GM20431 (cell line): ENCODE measurements at regions not wholly inside any gene's neighbourhood (a gene's known extent, or its start where the extent isn't known, plus 50 kb on each side); places are given as distances from the start of the nearest gene placed in this dataset.
"Not testable (repeated sequence)": the region's sequence is repeated elsewhere in the genome, so short reads cannot be mapped to it uniquely, and the experiment has no call there.

Experiments
- in situ Hi-C: fragments of 300-500 bp; cut with MseI, MboI; formaldehyde crosslinking; loops from one replicate; pipeline ENCODE4 v1.15.0; 2020; ENCODE audit warnings: low sequenced_read_pairs; ENCODE audit not compliant: unreplicated experiment

DNA sequence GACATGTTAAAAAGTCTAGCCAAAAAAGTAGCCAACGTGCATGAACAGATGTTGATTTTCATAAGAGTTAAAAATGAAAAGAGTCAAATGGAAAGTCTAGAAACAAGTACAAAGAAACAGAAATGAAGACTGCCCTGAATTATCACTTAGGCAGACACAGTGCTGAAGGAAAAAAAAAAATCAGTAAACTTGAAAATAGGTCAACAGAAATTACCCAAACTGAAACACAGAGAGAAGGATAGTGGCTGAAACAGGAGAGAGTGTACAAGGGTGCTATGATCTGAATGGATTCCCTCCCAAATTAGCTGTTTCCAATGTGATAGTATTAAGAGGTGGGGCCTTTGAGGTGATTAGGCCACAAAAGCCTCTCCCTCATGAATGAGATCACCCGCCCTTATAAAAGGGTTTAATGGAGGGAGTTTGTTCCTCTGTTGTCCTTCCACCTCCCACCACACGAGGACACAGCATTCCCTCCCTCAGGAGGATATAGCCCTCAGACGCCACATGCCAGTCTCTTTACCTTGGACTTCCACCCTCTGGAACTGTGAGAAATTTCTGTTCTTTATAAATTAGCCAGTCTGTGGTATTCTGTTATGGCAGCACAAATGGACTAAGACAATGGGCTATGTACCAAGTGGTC, 249.7 kb downstream of the AHR start:
- in situ Hi-C loops: loop anchor here (25.0 kb wide), 1 partner anchor 236 kb away; no protein-coding TSS in a partner anchor

DNA sequence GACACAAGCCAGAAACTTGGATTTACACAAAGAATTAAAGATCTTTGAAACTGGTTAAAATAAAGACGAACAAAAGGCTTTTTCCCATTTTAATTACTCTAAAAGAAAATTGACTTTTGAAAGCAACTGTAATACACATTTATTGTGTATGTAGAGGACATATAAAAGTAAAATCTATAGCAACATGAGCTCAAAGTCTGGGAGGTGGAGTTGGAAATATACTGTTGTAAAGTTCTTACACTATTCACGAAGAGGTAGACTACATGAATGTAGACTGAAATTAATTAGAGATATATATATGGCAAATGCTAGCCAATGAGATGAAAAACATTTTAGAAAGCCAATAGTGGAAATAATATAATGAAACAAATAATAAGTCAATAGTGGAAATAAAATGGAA, 251.0 kb downstream of the AHR start:
- in situ Hi-C loops: loop anchor here (25.0 kb wide), 1 partner anchor 237 kb away; no protein-coding TSS in a partner anchor

DNA sequence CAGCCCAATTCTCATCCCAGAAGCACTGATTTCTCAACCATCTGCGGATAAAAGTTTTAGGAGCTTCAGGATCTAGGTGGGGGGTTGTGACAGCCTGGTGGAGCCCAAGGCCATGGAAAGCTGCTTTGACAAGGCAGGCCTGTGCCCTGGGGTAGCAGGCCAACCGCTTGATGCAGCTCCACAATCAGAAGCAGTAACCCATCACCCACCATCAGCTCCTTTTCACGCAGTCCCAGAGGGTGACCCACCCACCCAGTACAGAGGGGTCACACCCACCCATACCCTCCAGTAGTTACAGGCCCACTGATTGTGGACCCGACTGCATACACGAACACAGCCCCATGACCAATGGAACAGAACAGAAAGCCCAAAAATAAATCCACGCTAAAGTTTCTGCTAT, 253.9 kb downstream of the AHR start:
- in situ Hi-C loops: no loop called here

DNA sequence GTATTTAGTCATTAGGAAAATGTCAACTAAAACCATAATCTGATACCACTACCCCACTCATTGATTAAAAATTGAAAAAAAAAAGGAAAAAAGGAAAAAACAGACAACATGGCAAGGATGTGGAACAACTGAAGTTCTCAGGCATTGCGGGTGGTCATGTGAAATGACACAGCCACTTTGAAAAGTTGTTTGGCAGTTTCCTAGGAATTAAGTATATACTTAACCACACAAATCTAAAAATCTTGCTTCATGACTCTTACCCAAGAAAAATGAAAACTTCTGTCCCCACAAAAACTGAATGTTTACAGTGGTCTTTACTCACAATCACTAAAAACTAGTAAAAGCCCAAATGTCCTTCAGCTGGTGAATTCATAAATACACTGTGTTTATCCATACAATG, 254.5 kb downstream of the AHR start:
- in situ Hi-C loops: no loop called here

DNA sequence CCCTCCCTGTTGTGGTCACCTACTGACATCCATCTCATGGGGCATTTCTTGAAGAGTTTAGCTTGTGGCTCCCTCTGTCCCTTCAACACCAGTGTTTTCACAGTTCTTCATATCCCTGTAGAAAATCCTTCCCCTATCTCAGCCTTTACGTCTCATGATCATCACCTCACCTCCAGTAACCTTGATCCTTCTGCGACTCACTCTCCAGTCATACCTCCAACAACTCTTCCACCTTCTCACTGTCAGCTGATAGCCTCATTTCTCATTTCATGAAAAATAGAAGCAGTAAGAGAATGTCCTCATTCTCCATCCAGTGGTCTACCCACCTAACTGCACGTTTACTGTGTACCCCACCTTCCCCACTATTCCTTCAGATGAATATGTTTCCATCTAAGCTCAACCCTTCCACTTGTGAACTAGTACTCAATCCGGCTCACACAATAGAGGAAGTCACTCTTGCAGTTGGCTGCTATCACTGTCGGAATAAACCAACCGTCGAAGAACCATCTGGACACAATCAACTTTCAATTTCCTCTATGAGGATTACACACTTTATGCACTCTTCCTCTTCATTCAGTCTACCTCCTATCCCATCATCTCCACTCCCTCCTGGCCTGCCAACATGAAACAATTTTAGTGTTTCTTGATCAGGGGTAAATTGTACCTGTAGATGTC, 256.0 kb downstream of the AHR start:
- in situ Hi-C loops: no loop called here

DNA sequence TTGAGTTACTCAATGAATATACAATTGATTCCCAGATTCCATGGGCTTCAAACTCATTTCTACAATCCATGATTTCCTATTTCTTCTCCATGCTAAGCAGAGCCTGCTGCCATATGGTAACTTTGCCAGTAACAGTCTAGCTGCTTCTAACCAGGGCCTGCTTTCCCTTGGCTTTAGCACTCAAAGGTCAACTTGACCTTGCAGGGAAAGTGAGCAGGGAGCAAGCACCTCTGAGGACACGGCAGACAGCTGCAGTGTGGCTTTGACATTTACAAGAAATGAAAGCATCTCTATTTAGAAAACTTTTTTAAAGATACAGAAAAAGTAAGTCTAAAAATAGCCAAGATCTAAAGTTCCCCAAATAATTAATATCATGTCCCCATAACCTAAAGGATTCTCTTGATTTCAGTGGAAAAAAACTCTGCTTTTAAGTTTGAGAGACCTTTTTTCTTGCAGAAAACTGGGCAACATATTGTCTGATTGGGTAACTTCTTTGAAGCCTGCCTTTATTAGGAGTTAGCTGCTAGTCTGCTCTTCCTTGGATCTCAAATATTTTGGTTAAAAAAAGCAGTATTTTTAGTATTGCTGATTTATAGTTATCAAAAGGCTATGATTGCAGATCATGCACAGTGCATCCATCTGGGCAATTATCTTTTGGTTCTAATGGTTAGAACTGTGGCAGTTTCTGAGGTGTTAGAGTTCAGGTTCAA, 257.9 kb downstream of the AHR start:
- in situ Hi-C loops: no loop called here

DNA sequence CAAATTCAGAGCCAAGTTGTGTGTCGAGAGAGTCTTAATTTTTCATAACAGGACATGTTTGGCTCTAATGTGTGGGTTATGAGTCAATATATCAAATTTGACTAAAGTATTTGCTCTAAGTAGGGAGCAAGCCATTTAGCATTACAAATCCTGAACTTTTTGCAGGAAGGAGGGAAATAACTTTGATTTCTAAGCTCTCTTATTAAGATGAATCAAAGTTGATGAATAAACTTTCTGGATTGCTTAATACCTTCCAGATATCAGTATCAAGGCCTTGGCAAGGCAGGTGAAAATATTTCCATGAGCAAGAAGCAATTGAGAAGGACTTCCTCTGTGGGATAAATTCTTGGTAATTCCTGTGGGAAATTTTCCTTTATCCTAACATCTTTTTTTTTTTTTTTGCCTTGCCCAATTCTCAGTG, 258.8 kb downstream of the AHR start:
- in situ Hi-C loops: no loop called here

DNA sequence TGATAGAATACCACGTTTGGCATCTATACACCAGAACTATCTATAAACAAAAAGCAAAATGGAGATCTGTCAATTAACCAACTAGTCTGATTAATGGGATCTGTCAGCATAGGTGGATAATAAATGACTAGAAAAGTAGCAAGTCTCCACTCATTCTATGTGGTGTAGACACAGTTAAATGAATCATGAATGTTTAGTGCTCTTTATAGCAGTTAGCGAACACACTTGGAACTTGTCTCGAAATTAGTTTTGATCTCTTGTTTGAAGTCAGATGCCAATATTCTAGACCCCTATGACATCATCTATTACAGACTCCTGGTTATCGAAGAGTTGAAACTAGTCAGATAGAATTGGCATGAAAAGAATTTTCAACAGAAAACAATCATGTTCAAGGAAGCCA, 259.7 kb downstream of the AHR start:
- in situ Hi-C loops: no loop called here

DNA sequence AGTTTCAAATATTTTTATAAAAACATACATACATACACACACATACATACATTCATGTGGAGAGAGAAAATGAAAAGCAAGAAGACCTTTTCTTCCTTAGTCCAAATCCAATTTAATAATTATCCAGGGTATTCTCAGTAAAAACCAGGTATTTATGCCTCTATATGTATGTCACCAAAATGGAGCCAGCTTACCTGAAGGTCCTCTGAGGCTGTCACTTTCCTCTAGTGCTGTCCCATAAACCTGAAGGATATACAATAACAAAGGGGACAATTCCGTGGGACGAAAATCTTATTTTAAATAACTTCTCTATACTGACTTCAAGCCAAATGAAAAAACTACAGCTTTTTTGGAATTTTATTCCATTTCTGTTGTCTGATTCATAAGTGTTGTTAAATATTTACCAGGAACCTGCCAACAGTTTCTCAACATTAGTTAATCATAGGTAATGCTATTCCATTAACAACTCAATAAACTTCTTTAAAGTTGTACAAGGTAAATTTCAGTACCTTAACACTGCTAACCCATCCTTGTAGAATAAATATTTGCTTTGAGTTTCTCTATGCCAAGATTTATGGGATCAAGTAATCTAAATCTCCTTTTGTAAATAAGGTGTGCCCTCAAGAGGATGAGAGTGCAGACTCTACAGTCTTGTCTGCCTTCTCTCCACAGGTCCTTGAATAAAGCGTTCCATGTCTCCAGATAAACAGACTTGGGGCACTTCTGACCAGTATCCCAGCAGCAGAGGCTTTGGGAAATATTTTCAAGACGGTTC, 260.3 kb downstream of the AHR start:
- in situ Hi-C loops: no loop called here

DNA sequence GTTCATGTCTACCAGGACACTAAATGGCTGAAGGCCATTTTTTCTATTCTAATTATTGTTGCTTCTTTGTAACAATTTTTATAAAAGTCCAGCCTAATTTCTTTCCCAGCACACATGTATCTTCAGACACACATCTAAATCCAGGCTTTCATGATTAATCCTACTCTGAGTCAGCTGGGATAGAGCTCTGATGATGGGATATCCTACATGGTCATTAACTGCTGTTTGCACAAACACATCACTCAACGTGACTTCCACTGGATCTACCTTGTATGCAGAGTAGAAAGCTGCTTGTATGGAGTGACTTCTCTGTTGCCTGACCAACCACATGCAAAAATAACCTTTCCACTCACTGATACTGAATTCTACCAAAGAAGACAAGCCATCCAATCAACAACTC, 260.9 kb downstream of the AHR start:
- in situ Hi-C loops: no loop called here

DNA sequence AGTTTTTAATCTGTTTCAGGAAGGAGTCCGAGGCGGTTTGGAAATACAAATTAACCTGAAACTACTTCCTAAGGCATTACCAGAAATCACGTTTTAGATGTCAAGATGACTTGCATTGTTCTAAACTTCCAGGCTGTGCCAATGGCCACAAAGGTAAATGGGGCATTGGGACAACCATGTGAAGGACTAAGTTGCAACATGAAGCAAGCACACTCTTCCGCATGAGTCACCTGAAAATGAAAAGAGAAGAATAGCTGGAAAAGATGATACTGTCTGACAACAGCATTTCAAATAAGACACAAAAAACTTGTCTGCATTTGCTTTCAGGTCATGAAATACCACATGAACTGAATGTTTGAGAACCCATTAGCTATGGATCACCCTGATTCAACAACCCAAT, 262.1 kb downstream of the AHR start:
- in situ Hi-C loops: no loop called here

DNA sequence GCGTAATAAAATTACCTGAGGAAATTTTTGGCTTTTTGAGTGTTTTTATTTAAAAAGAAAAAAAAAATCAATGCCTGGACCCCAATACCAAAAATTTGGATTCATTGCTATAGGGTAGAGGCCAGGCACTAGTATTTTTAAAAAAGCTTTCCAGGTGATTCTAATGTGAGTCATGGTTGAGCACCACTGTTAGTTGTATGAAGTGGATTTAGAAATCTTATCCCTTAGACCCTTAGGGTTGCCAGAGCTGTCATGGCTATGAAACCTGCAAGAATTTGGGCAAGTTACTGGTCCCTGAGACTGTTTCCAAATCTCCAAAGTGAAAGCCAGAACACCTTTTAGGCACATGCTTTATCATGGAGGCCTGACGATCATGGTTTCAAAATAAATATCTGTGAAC, 262.5 kb downstream of the AHR start:
- in situ Hi-C loops: no loop called here

DNA sequence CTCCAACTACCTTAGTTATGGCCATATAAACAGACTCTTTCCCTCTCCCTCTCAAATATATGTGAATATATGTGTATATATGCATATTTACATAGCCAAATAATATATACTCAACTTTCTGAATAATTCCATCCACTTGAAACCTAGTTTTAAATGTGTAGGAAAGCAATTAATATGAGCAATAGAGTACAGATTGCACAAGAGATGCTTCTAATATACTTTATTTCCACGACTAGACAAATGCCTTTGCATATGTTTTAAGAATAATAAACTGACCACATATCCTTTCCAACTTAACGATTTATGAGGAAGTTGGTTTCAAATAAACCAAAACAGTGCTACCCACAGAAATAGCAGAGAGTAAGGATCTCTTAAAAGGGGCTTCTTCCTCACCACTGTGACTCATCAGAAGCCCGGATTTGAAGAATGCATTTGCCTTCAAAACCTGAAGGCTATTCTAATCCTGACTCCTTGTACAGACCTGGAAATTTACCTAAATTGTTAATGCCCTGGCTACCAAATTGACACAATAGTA, 266.3 kb downstream of the AHR start:
- in situ Hi-C loops: no loop called here

DNA sequence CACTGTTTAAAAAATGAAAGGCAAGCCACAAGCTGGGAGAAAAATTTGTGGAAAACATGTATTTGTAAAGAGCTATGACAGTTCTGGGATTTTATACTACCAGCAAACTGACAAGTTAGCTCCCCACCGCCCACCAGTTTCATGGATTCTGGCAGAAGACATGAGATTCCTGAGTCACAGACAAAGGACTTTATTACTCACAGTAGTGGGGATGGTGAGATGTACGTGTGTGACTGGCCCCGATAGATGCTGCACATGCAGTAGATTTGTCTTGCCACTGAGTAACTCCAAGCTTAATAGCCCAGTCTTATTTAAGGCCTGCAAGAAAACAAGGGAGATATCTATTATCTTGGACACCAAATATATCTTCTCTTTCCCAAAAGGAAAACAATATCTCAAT, 281.7 kb downstream of the AHR start:
- in situ Hi-C loops: no loop called here

DNA sequence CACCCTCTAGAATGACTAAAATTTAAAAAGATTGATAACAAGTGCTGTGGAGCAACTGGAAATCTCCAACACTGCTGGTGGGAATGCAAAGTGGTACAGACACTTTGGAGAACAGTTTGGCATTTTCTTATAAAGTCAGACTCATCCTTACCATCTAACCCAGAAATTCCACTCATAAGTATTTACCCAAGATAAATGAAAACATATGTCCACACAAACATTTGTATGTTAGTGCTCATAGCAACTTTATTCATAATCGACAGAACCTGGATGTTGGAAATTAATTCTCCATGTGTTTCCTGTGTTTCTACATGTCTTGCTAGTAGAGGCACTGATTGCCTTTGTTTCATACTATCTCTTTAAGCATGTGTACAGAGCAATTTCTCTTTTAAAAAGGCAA, 282.4 kb downstream of the AHR start:
- in situ Hi-C loops: no loop called here

DNA sequence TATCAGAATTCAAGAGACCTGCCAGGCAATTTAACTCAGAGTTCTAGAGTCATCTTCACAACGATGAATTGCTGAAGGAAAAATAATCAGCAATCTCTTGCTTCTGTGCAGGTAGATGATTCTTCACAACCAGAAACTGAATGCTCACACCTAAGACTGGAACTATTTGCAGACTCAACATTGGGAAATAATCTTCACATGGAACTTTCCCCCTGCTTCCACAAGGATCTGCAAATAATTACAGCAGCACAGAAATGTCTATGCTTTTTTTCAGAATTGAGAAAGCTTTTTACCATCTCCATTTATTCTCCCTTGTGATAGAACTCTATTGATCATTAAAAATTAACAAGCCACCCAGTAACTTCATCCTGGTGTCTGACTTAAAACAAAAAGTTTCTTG, 282.8 kb downstream of the AHR start:
- in situ Hi-C loops: no loop called here

DNA sequence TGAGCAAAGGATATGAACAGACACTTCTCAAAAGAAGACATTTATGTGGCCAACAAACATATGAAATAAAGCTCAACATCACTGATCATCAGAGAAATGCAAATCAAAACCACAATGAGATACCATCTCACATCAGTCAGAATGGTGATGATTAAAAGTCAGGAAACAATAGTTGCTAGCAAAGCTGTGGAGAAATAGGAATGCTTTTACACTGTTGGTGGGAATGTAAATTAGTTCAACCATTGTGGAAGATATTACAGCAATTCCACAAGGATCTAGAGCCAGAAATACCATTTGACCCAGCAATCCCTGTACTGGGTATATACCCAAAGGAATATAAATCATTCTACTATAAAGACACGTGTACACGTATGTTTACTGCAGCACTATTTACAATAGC, 284.2 kb downstream of the AHR start:
- in situ Hi-C loops: not testable (repeated sequence)

DNA sequence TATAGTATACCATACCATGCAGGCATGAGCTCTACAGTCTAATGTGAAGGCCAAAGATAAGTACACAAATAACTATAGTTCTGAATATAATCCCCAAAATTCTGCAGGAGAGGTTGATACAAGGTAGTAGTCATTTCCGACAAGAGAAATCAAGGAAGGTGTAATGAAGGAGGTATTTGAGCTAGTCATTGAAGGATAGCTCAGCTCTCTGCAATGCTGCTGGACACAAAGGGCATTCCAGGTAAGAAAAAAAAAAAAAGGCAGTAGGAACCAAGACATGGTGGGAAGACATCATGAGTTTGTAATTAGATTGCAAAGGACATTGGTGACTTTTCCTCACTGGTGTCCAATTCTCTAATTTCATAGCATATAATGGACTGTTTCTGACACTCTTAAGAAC, 285.3 kb downstream of the AHR start:
- in situ Hi-C loops: no loop called here

DNA sequence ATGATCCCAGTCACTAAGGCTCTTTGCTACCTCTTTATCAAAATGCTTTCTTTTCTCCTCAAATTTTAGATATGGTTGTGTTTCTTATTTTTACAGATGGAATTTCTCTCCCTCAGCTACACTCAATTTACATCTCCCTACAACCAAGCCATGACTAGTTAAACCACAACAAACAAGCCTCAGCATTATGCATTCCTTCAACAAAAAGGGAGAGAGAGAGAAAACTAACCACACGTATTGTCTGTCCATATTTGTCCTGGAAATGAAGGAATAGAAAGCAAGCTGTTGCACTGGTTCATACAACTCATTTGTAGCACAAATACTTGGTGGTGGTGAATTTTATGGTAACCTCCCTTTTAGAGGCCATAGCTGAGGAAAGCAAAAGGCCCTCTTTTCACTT, 286.4 kb downstream of the AHR start:
- in situ Hi-C loops: no loop called here

DNA sequence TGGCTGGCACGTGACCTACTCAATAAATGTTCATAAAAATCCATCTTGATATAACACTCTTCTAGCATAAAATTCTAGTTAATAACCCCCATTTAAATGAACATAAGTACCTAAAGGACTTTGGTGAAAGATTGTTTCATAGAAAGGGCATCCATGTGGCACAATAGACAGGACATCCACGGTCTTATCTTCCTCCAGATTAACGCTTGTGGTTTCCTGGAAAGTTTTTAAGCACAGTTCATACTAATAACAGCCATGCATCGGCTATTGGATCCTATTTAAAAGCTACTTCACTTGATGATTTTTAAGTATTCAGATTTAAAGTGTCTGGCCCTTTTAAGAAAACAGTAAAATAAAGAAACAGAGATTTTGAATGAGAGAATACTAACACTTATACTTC, 288.3 kb downstream of the AHR start:
- in situ Hi-C loops: no loop called here
